Tibial nerve (tissue), 3 donors: ENCODE measurements at regions not wholly inside any gene's neighbourhood (a gene's known extent, or its start where the extent isn't known, plus 50 kb on each side); places are given as distances from the start of the nearest gene placed in this dataset.

Experiments
- POLR2A ChIP-seq, 2 donors: fragments of 450-650 bp; IDR thresholded peaks; one replicate each; pipeline ENCODE4 v1.6.1; 2017; ENCODE audit warnings: antibody characterized with exemption in 2 of 2, mild to moderate bottlenecking in 2 of 2, moderate library complexity in 2 of 2
- TF ChIP-seq, protein P1 (sequence below), 5 experiments: fragments of 200-600 bp in 3 of 5; fragments of 450-650 bp in 2 of 5; sonication (generic) in 3 of 5; IDR thresholded peaks; one replicate each; pipeline ENCODE4 v1.5.1; 2016 to 2019; ENCODE audit warnings: antibody characterized with exemption in 5 of 5, mild to moderate bottlenecking in 3 of 5, moderate library complexity in 2 of 5

DNA sequence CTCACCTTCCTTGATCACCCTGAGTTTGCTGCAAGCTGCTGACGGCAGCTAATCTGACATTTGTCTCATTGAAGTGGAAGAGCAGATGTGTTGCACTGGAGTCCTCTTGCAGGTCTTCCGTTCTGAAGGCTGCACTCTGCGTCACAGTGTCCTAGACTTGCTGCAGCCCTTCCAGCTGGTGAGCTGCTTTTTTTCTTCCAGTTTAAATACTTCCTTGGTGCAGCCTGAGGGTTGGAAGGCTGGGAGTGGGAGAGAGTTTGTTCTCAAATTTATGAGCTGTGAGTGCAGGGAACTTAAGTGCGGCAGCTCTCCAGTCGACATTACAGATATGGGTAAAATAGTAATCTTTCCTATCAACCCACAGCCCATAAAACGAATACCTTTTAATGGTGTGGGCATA lies 303.6 kb upstream of the FAT1 start:
- TF ChIP-seq, protein P1, sequence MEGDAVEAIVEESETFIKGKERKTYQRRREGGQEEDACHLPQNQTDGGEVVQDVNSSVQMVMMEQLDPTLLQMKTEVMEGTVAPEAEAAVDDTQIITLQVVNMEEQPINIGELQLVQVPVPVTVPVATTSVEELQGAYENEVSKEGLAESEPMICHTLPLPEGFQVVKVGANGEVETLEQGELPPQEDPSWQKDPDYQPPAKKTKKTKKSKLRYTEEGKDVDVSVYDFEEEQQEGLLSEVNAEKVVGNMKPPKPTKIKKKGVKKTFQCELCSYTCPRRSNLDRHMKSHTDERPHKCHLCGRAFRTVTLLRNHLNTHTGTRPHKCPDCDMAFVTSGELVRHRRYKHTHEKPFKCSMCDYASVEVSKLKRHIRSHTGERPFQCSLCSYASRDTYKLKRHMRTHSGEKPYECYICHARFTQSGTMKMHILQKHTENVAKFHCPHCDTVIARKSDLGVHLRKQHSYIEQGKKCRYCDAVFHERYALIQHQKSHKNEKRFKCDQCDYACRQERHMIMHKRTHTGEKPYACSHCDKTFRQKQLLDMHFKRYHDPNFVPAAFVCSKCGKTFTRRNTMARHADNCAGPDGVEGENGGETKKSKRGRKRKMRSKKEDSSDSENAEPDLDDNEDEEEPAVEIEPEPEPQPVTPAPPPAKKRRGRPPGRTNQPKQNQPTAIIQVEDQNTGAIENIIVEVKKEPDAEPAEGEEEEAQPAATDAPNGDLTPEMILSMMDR (IDR thresholded peaks at IDR 0.05): no peak
- TF ChIP-seq POLR2A (IDR thresholded peaks at IDR 0.05): no peak
